HL-60 (cell line): ENCODE measurements at regions not wholly inside any gene's neighbourhood (a gene's known extent, or its start where the extent isn't known, plus 50 kb on each side); places are given as distances from the start of the nearest gene placed in this dataset.

Source experiments
- DNase-seq, 2 experiments: peaks; one replicate each; pipeline ENCODE4 v3.0.0-alpha.2; 2010 to 2020; ENCODE audit warnings: low read depth in 1 of 2, low spot score in 1 of 2
- H3K27ac ChIP-seq: fragments of 250-450 bp; sonication (Bioruptor Pico); replicated peaks from 2 replicates; pipeline ENCODE4 v1.5.1; 2020; ENCODE audit warnings: mild to moderate bottlenecking, moderate library complexity
- H3K27me3 ChIP-seq: fragments of 250-450 bp; sonication (Bioruptor Pico); 2 replicates; pipeline ENCODE4 v1.5.1; 2021; ENCODE audit warnings: mild to moderate bottlenecking, moderate library complexity; ENCODE audit not compliant: insufficient read depth, poor library complexity, severe bottlenecking
- H3K4me3 ChIP-seq: replicated peaks from 2 replicates; pipeline ENCODE4 v1.5.1; 2011; ENCODE audit warnings: mild to moderate bottlenecking, control low read depth, low read length; ENCODE audit not compliant: insufficient read depth
- CTCF ChIP-seq: IDR thresholded peaks from one replicate; pipeline ENCODE4 v1.5.1; 2011; ENCODE audit warnings: low read length, control low read depth, inconsistent platforms; ENCODE audit not compliant: insufficient read depth
- GABPA ChIP-seq: IDR thresholded peaks from 2 replicates; pipeline ENCODE4 v1.6.1; 2012; ENCODE audit warnings: low read depth
- POLR2AphosphoS5 ChIP-seq: IDR thresholded peaks from 2 replicates; pipeline ENCODE4 v1.6.1; 2012; ENCODE audit warnings: low read depth
- REST ChIP-seq: IDR thresholded peaks from 2 replicates; pipeline ENCODE4 v1.6.1; 2012; ENCODE audit warnings: low read depth; ENCODE audit not compliant: insufficient replicate concordance
- SPI1 ChIP-seq: IDR thresholded peaks from 2 replicates; pipeline ENCODE4 v1.6.1; 2012; ENCODE audit warnings: low read depth, mild to moderate bottlenecking, borderline replicate concordance

DNA sequence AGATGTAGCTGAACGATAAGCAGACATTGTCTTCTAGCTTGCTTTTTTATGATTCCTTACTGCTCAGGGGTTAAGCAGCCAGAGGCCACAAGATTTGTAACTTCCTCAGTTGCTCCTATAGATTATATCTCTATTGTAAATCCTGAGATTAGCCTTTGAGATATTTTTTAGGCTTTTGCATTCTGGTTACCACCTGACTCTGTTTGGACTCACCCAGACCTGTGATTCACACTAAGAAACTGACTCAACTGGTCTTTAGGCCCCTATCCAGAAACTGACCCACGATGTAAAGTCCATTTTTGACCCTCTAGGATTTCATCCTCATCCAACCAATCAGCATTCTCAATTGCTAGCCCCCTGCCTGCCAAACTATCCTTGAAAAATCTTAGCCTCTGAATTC is 194.4 kb downstream of the RASSF9 start:
- H3K4me3 ChIP-seq: no peak overlapping the region
- TF ChIP-seq SPI1 (no peak), POLR2AphosphoS5 (no peak), REST (no peak)
- no peak overlapping the region for H3K27ac ChIP-seq
- no peak for DNase-seq
- H3K27me3 ChIP-seq: no peaks in the 10 kb centered on the region

- Histone ChIP-seq H3K27ac (no peak overlapping the region), H3K27me3 (no peaks in the 10 kb centered on the region), H3K4me3 (no peak overlapping the region)
- no peak for DNase-seq
- no peak for TF ChIP-seq REST
- no peak for TF ChIP-seq GABPA
Observed at GRCh38 chr12:85642288-85642687, 193.9 kb downstream of the RASSF9 start.

GRCh38 chr12:85642808-85643207 is 193.4 kb downstream of the RASSF9 start:
- Histone ChIP-seq H3K4me3 (no peak overlapping the region), H3K27me3 (no peaks in the 10 kb centered on the region), H3K27ac (no peak overlapping the region)
- no peak for DNase-seq
- TF ChIP-seq GABPA: no peak
- TF ChIP-seq POLR2AphosphoS5: no peak
- TF ChIP-seq CTCF: no peak
- no peak for TF ChIP-seq SPI1
- no peak for TF ChIP-seq REST

GRCh38 chr12:85644508-85644907 is 191.7 kb downstream of the RASSF9 start:
- no peak overlapping the region for H3K4me3 ChIP-seq
- no peak for TF ChIP-seq SPI1
- no peak for TF ChIP-seq POLR2AphosphoS5
- no peak for TF ChIP-seq GABPA
- no peak for TF ChIP-seq CTCF
- TF ChIP-seq REST: no peak
- no peak for DNase-seq

More at GRCh38 chr12:85644508-85644907, 191.7 kb downstream of the RASSF9 start:
- Histone ChIP-seq H3K27me3 (no peaks in the 10 kb centered on the region), H3K27ac (no peak overlapping the region)
